ENCODE measurements at regions not wholly inside any gene's neighbourhood (a gene's known extent, or its start where the extent isn't known, plus 50 kb on each side); places are given as distances from the start of the nearest gene placed in this dataset.

DNA sequence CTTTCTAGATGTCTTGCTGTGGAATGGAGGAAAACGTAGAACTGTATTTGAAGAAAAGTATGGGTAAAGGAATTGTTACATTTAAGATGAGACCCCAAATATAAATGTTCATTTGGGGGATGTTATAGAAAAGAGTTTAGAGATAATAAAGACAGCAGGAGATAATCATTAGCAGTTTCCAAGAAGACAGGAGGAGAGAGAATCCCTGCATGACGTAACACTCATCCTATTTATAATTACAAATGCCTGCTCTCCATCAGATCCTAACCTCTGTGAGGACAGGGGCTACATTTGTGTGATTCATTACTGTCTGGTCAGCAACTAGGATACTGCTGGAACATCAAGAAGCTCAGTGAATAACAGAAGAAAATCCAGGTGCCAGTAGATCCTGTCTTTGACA is 133.0 kb upstream of the HDDC2 start (continued):
- TF ChIP-seq KDM1A (IDR thresholded peaks at IDR 0.05; ENCODE audit: borderline replicate concordance, low read length): no peak
- TF ChIP-seq GTF2F1 (IDR thresholded peaks at IDR 0.05; ENCODE audit: borderline replicate concordance, low read depth, low read length): no peak
- no peak for TF ChIP-seq SP1 (IDR thresholded peaks at IDR 0.05; ENCODE audit: low read depth, low read length)
- TF ChIP-seq CHD2 (IDR thresholded peaks at IDR 0.05; ENCODE audit: low read length): no peak

Measured in H1 (cell line).